ENCODE measurements at regions not wholly inside any gene's neighbourhood (a gene's known extent, or its start where the extent isn't known, plus 50 kb on each side); places are given as distances from the start of the nearest gene placed in this dataset.
"Not testable (repeated sequence)": the region's sequence is repeated elsewhere in the genome, so short reads cannot be mapped to it uniquely, and the experiment has no call there.

- no CpG with 5 or more reads among the region's 1 CpG for WGBS (ENCODE audit: insufficient coverage)
Measured at GRCh38 chr17:53470626-53471025, 352.1 kb upstream of the KIF2B start.

GRCh38 chr17:53466733-53467132 is 356.0 kb upstream of the KIF2B start:
- Histone ChIP-seq H3K4me1 (ENCODE audit: control insufficient read depth, insufficient read depth, low read length) (no peaks in the 10 kb centered on the region), H3K4me3 (ENCODE audit: low read length) (no peak overlapping the region), H3K27me3 (ENCODE audit: control insufficient read depth, insufficient read depth, low read length) (no peaks in the 10 kb centered on the region), H3K27ac (ENCODE audit: low read length) (no peak overlapping the region), H3K9me3 (replicated peaks; ENCODE audit: control insufficient read depth, low read depth, low read length) (no peaks in the 10 kb centered on the region), H3K36me3 (ENCODE audit: control insufficient read depth, insufficient read depth, low read length) (no peaks in the 10 kb centered on the region)
- DNase-seq = no peak

More at GRCh38 chr17:53470626-53471025, 352.1 kb upstream of the KIF2B start:
- DNase-seq = no peak
- Histone ChIP-seq H3K9me3 (replicated peaks; ENCODE audit: control insufficient read depth, low read depth, low read length) (no peaks in the 10 kb centered on the region), H3K4me1 (ENCODE audit: control insufficient read depth, insufficient read depth, low read length) (no peaks in the 10 kb centered on the region), H3K27me3 (ENCODE audit: control insufficient read depth, insufficient read depth, low read length) (no peaks in the 10 kb centered on the region), H3K4me3 (ENCODE audit: low read length) (no peak overlapping the region), H3K27ac (ENCODE audit: low read length) (no peak overlapping the region), H3K36me3 (ENCODE audit: control insufficient read depth, insufficient read depth, low read length) (no peaks in the 10 kb centered on the region)

- H3K27me3 ChIP-seq (ENCODE audit: control insufficient read depth, insufficient read depth, low read length); H3K4me3 ChIP-seq (ENCODE audit: low read length); H3K36me3 ChIP-seq (ENCODE audit: control insufficient read depth, insufficient read depth, low read length); H3K4me1 ChIP-seq (ENCODE audit: control insufficient read depth, insufficient read depth, low read length); DNase-seq; H3K27ac ChIP-seq (ENCODE audit: low read length); H3K9me3 ChIP-seq (replicated peaks; ENCODE audit: control insufficient read depth, low read depth, low read length): not testable (repeated sequence)
- 95% methylated on average over 3 of the region's 8 CpGs for WGBS (ENCODE audit: insufficient coverage)
Measured at GRCh38 chr17:53464396-53464795, 358.3 kb upstream of the KIF2B start.

GRCh38 chr17:53463363-53463762 is 359.4 kb upstream of the KIF2B start:
- Histone ChIP-seq H3K4me1 (ENCODE audit: control insufficient read depth, insufficient read depth, low read length) (no peaks in the 10 kb centered on the region), H3K36me3 (ENCODE audit: control insufficient read depth, insufficient read depth, low read length) (no peaks in the 10 kb centered on the region), H3K27ac (ENCODE audit: low read length) (no peak overlapping the region), H3K9me3 (replicated peaks; ENCODE audit: control insufficient read depth, low read depth, low read length) (peaks cover 2% of the 10 kb centered on the region), H3K4me3 (ENCODE audit: low read length) (no peak overlapping the region), H3K27me3 (ENCODE audit: control insufficient read depth, insufficient read depth, low read length) (no peaks in the 10 kb centered on the region)
- no CpG with 5 or more reads among the region's 2 CpGs for WGBS (ENCODE audit: insufficient coverage)
- no peak for DNase-seq

- no peaks in the 10 kb centered on the region for H3K36me3 ChIP-seq (ENCODE audit: control insufficient read depth, insufficient read depth, low read length)
- no peak overlapping the region for H3K4me3 ChIP-seq (ENCODE audit: low read length)
- no peaks in the 10 kb centered on the region for H3K27me3 ChIP-seq (ENCODE audit: control insufficient read depth, insufficient read depth, low read length)
- H3K4me1 ChIP-seq (ENCODE audit: control insufficient read depth, insufficient read depth, low read length) = no peaks in the 10 kb centered on the region
- H3K9me3 ChIP-seq (replicated peaks; ENCODE audit: control insufficient read depth, low read depth, low read length) = peaks cover 7% of the 10 kb centered on the region
- no CpG with 5 or more reads among the region's 1 CpG for WGBS (ENCODE audit: insufficient coverage)
- peak; percentile 74 for DNase-seq
- H3K27ac ChIP-seq (ENCODE audit: low read length) = no peak overlapping the region
Measured at GRCh38 chr17:53462393-53462811, 360.3 kb upstream of the KIF2B start.

GRCh38 chr17:53455943-53456342 is 366.8 kb upstream of the KIF2B start:
- no CpG with 5 or more reads among the region's 3 CpGs for WGBS (ENCODE audit: insufficient coverage)
- not testable (repeated sequence) for H3K4me3 ChIP-seq (ENCODE audit: low read length); H3K27ac ChIP-seq (ENCODE audit: low read length); H3K4me1 ChIP-seq (ENCODE audit: control insufficient read depth, insufficient read depth, low read length); H3K27me3 ChIP-seq (ENCODE audit: control insufficient read depth, insufficient read depth, low read length); H3K9me3 ChIP-seq (replicated peaks; ENCODE audit: control insufficient read depth, low read depth, low read length); H3K36me3 ChIP-seq (ENCODE audit: control insufficient read depth, insufficient read depth, low read length); DNase-seq

- peaks cover 7% of the 10 kb centered on the region for H3K9me3 ChIP-seq (replicated peaks; ENCODE audit: control insufficient read depth, low read depth, low read length)
- no peak overlapping the region for H3K4me3 ChIP-seq (ENCODE audit: low read length)
- no peaks in the 10 kb centered on the region for H3K4me1 ChIP-seq (ENCODE audit: control insufficient read depth, insufficient read depth, low read length)
- no peak for DNase-seq
- H3K27me3 ChIP-seq (ENCODE audit: control insufficient read depth, insufficient read depth, low read length) = no peaks in the 10 kb centered on the region
- no peaks in the 10 kb centered on the region for H3K36me3 ChIP-seq (ENCODE audit: control insufficient read depth, insufficient read depth, low read length)
- WGBS (ENCODE audit: insufficient coverage) = no CpG with 5 or more reads among the region's 2 CpGs
- H3K27ac ChIP-seq (ENCODE audit: low read length) = no peak overlapping the region
Measured at GRCh38 chr17:53454337-53454736, 368.4 kb upstream of the KIF2B start.

GRCh38 chr17:53449324-53449723 is 373.4 kb upstream of the KIF2B start:
- Histone ChIP-seq H3K27me3 (ENCODE audit: control insufficient read depth, insufficient read depth, low read length) (no peaks in the 10 kb centered on the region), H3K4me3 (ENCODE audit: low read length) (no peak overlapping the region), H3K4me1 (ENCODE audit: control insufficient read depth, insufficient read depth, low read length) (no peaks in the 10 kb centered on the region), H3K9me3 (replicated peaks; ENCODE audit: control insufficient read depth, low read depth, low read length) (no peaks in the 10 kb centered on the region), H3K36me3 (ENCODE audit: control insufficient read depth, insufficient read depth, low read length) (no peaks in the 10 kb centered on the region), H3K27ac (ENCODE audit: low read length) (no peak overlapping the region)
- WGBS (ENCODE audit: insufficient coverage) = no CpG with 5 or more reads among the region's 4 CpGs
- DNase-seq = no peak

GRCh38 chr17:53428913-53429312 is 393.8 kb upstream of the KIF2B start:
- Histone ChIP-seq H3K27me3 (ENCODE audit: control insufficient read depth, insufficient read depth, low read length) (no peaks in the 10 kb centered on the region), H3K4me3 (ENCODE audit: low read length) (no peak overlapping the region), H3K9me3 (replicated peaks; ENCODE audit: control insufficient read depth, low read depth, low read length) (no peaks in the 10 kb centered on the region), H3K4me1 (ENCODE audit: control insufficient read depth, insufficient read depth, low read length) (no peaks in the 10 kb centered on the region), H3K27ac (ENCODE audit: low read length) (no peak overlapping the region), H3K36me3 (ENCODE audit: control insufficient read depth, insufficient read depth, low read length) (no peaks in the 10 kb centered on the region)
- no peak for DNase-seq
- WGBS (ENCODE audit: insufficient coverage) = no CpG with 5 or more reads among the region's 1 CpG

GRCh38 chr17:53426505-53426904 is 396.2 kb upstream of the KIF2B start:
- peak; percentile 4 for DNase-seq

GRCh38 chr17:53420035-53420641 is 402.6 kb upstream of the KIF2B start:
- Histone ChIP-seq H3K4me3 (ENCODE audit: low read length) (no peak overlapping the region), H3K4me1 (ENCODE audit: control insufficient read depth, insufficient read depth, low read length) (no peaks in the 10 kb centered on the region)

More at GRCh38 chr17:53426505-53426904, 396.2 kb upstream of the KIF2B start:
- Histone ChIP-seq H3K27ac (ENCODE audit: low read length) (no peak overlapping the region), H3K27me3 (ENCODE audit: control insufficient read depth, insufficient read depth, low read length) (no peaks in the 10 kb centered on the region), H3K4me3 (ENCODE audit: low read length) (no peak overlapping the region), H3K9me3 (replicated peaks; ENCODE audit: control insufficient read depth, low read depth, low read length) (no peaks in the 10 kb centered on the region), H3K36me3 (ENCODE audit: control insufficient read depth, insufficient read depth, low read length) (no peaks in the 10 kb centered on the region), H3K4me1 (ENCODE audit: control insufficient read depth, insufficient read depth, low read length) (no peaks in the 10 kb centered on the region)
- WGBS (ENCODE audit: insufficient coverage) = no CpG with 5 or more reads among the region's 3 CpGs

More at GRCh38 chr17:53420035-53420641, 402.6 kb upstream of the KIF2B start:
- Histone ChIP-seq H3K36me3 (ENCODE audit: control insufficient read depth, insufficient read depth, low read length) (no peaks in the 10 kb centered on the region), H3K27ac (ENCODE audit: low read length) (no peak overlapping the region), H3K27me3 (ENCODE audit: control insufficient read depth, insufficient read depth, low read length) (no peaks in the 10 kb centered on the region), H3K9me3 (replicated peaks; ENCODE audit: control insufficient read depth, low read depth, low read length) (no peaks in the 10 kb centered on the region)
- WGBS (ENCODE audit: insufficient coverage) = 100% methylated on average over 1 of the region's 4 CpGs
- DNase-seq = no peak

All from muscle of leg (tissue), 3 donors.